Fibroblast of lung (primary cell): ENCODE measurements at regions not wholly inside any gene's neighbourhood (a gene's known extent, or its start where the extent isn't known, plus 50 kb on each side); places are given as distances from the start of the nearest gene placed in this dataset.

Experiments
- EZH2 ChIP-seq: IDR thresholded peaks from 2 replicates; pipeline ENCODE4 v1.5.1; 2012; ENCODE audit warnings: low read length, control low read depth, mild to moderate bottlenecking; ENCODE audit errors: missing control alignments
- TF ChIP-seq, protein P1 (sequence below), 2 donors: IDR thresholded peaks in 1 of 2; conservative IDR thresholded peaks in 1 of 2; 1 replicate in 1 of 2; 2 replicates in 1 of 2; pipeline ENCODE4 v1.5.1; 2011 to 2012; ENCODE audit warnings: low read length in 2 of 2, control low read depth in 1 of 2, inconsistent platforms in 1 of 2, low read depth in 1 of 2, mild to moderate bottlenecking in 1 of 2

DNA sequence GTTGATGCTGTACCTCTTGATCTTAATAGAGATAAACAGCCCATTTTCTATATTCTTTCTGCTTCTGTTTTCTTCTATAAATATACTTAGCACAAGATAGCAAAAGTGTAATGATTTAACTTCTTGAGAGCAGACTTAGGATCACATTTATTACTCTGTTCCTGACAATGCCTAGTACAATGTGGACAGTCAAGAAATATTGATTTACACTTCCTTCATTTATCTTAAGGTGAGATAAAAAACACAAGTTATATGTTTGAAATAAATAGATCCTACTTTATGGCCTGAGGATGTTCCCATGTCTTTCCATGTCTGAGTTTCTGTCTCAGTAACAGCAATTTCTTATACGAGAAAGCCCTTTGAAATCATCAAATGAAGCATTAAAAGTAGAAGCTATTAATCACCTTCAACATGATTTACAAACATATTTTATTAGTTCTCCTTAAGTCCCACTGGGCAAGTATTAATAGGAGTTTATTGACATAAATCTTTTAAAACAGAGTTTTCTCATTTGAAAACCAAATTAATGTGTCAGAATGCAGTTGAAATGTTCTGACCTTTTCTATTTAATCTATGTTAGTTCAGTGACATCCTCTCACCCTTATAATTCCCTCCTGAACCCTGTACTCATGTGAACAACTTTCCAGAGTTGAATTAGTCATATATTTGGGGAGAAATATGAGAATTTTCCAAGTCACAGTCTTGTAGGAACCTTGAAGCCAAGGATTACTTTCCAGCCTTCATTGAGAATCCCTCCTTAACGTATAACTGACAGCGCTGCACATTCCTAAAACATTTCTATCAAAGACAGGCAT is 1611.7 kb upstream of the TENM4 start:
- TF ChIP-seq, protein P1, sequence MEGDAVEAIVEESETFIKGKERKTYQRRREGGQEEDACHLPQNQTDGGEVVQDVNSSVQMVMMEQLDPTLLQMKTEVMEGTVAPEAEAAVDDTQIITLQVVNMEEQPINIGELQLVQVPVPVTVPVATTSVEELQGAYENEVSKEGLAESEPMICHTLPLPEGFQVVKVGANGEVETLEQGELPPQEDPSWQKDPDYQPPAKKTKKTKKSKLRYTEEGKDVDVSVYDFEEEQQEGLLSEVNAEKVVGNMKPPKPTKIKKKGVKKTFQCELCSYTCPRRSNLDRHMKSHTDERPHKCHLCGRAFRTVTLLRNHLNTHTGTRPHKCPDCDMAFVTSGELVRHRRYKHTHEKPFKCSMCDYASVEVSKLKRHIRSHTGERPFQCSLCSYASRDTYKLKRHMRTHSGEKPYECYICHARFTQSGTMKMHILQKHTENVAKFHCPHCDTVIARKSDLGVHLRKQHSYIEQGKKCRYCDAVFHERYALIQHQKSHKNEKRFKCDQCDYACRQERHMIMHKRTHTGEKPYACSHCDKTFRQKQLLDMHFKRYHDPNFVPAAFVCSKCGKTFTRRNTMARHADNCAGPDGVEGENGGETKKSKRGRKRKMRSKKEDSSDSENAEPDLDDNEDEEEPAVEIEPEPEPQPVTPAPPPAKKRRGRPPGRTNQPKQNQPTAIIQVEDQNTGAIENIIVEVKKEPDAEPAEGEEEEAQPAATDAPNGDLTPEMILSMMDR (conservative IDR thresholded peaks at IDR 0.05 in 1 of 2, IDR thresholded peaks at IDR 0.05 in 1 of 2; ENCODE audit: low read depth in 1 of 2, low read length in 2 of 2) = no peak
- no peak for TF ChIP-seq EZH2
